Tibial nerve (tissue), 4 donors: ENCODE measurements at regions not wholly inside any gene's neighbourhood (a gene's known extent, or its start where the extent isn't known, plus 50 kb on each side); places are given as distances from the start of the nearest gene placed in this dataset.

Experiments
- DNase-seq, 2 donors: peaks; one replicate each; pipeline ENCODE4 v3.0.0-alpha.2; 2019; ENCODE audit warnings: low spot score in 2 of 2
- H3K27ac ChIP-seq, 4 donors: fragments of 200-600 bp; sonication (generic) in 3 of 4; one replicate each; pipeline ENCODE4 v1.5.1; 2017 to 2019; ENCODE audit warnings: mild to moderate bottlenecking in 1 of 4
- H3K27me3 ChIP-seq, 2 donors: fragments of 200-600 bp; sonication (generic) in 1 of 2; one replicate each; pipeline versions ENCODE4 v1.5.1 to v1.6.0; 2017 to 2019
- H3K36me3 ChIP-seq, 3 donors: fragments of 200-600 bp; sonication (generic); one replicate each; pipeline ENCODE4 v1.5.1; 2018 to 2019
- H3K4me1 ChIP-seq, 4 donors: fragments of 200-600 bp; sonication (generic) in 3 of 4; one replicate each; pipeline ENCODE4 v1.5.1; 2017 to 2019
- H3K4me3 ChIP-seq, 4 donors: fragments of 200-600 bp; sonication (generic) in 3 of 4; one replicate each; pipeline ENCODE4 v1.5.1; 2017 to 2019; ENCODE audit warnings: mild to moderate bottlenecking in 1 of 4, moderate library complexity in 1 of 4
- H3K9me3 ChIP-seq, 4 donors: fragments of 200-600 bp; sonication (generic) in 3 of 4; one replicate each; pipeline ENCODE4 v1.5.1; 2017 to 2019
- EP300 ChIP-seq, 2 donors: sonication (generic); formaldehyde crosslinking; IDR thresholded peaks; one replicate each; pipeline ENCODE4 v1.6.1; 2017; ENCODE audit warnings: antibody characterized with exemption in 2 of 2, mild to moderate bottlenecking in 1 of 2
- POLR2A ChIP-seq, 2 donors: fragments of 450-650 bp; IDR thresholded peaks; one replicate each; pipeline ENCODE4 v1.6.1; 2017; ENCODE audit warnings: antibody characterized with exemption in 2 of 2, mild to moderate bottlenecking in 2 of 2, moderate library complexity in 2 of 2
- WGBS, 2 donors: methylation state at CpG; one replicate each; pipeline ENCODE4 v1.1.5; 2018; 5-methylcytosine and 5-hydroxymethylcytosine counted together
- TF ChIP-seq, protein P1 (sequence below), 5 experiments: fragments of 200-600 bp in 3 of 5; fragments of 450-650 bp in 2 of 5; sonication (generic) in 3 of 5; IDR thresholded peaks; one replicate each; pipeline ENCODE4 v1.5.1; 2016 to 2019; ENCODE audit warnings: antibody characterized with exemption in 5 of 5, mild to moderate bottlenecking in 3 of 5, moderate library complexity in 2 of 5

DNA sequence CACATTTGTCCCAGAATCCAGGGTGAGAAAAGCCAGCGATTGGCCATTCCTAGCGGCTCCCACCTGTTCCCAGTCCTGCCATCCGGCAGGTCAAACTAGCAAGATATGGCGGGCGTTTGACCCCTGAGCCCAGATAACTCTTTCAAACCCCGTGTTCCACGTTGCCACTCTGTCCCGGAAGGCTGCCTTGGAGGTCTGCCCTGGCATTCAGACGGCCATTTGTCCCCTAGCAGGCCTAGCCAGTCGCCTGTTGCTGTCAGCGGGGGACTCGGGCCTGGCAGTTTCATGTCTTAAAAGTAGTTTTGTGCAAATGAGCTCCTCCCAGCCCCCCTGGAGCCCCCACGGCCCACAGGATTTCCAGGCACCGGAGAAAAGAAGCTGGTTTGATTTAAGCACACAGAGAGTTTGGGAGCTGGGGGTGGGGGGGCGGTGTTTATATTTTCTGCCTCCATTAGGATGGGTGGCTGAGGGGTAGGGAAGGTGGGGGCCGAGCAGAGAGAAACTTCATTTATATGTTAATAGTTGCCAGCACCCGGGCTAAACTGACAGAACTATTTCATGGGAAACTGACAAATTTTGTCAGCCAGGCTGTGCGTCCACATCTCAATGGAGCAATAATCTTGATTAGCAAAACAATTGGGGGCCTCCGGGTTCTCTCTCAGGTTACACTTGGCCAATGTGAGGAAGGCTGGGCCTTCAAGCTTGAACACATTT, 240.9 kb upstream of the SALL1 start:
- Histone ChIP-seq H3K36me3 (no peaks in the 10 kb centered on the region), H3K27ac (no peak overlapping the region), H3K9me3 (peaks cover 0 to 15% (median 3%) of the 10 kb centered on the region in 4 donors), H3K27me3 (no peaks in the 10 kb centered on the region), H3K4me1 (no peaks in the 10 kb centered on the region), H3K4me3 (no peak overlapping the region)
- 35 to 40% methylated on average over 19 of the region's 19 CpGs for WGBS, 2 donors
- no peak for TF ChIP-seq POLR2A (IDR thresholded peaks at IDR 0.05)
- TF ChIP-seq, protein P1, sequence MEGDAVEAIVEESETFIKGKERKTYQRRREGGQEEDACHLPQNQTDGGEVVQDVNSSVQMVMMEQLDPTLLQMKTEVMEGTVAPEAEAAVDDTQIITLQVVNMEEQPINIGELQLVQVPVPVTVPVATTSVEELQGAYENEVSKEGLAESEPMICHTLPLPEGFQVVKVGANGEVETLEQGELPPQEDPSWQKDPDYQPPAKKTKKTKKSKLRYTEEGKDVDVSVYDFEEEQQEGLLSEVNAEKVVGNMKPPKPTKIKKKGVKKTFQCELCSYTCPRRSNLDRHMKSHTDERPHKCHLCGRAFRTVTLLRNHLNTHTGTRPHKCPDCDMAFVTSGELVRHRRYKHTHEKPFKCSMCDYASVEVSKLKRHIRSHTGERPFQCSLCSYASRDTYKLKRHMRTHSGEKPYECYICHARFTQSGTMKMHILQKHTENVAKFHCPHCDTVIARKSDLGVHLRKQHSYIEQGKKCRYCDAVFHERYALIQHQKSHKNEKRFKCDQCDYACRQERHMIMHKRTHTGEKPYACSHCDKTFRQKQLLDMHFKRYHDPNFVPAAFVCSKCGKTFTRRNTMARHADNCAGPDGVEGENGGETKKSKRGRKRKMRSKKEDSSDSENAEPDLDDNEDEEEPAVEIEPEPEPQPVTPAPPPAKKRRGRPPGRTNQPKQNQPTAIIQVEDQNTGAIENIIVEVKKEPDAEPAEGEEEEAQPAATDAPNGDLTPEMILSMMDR (IDR thresholded peaks at IDR 0.05): no peak
- no peak for TF ChIP-seq EP300 (IDR thresholded peaks at IDR 0.05)
- DNase-seq: no peak

DNA sequence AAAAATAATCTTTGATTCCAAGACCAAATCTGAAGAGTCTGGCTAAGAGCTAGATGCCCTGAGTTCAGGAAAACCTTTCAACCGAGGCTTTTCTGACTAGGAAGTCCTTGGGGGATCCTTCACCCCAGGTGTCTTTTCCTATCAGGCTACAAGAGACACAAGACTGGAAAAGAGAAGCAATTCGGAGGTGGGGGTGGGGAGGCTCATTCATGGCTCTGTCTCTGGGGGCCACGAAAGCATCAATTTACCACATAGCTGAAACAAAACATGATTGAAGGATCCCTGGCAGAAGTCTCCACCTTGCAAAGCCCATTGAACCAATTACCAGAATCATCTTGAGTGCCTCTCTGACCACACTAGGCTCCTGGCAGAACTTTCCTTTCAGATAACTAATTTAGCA, 239.8 kb upstream of the SALL1 start:
- no peak for DNase-seq
- TF ChIP-seq, protein P1 (IDR thresholded peaks at IDR 0.05): no peak
- TF ChIP-seq EP300 (IDR thresholded peaks at IDR 0.05) (no peak), POLR2A (IDR thresholded peaks at IDR 0.05) (no peak)
- Histone ChIP-seq H3K9me3 (peaks cover 0 to 15% (median 3%) of the 10 kb centered on the region in 4 donors), H3K4me1 (no peaks in the 10 kb centered on the region), H3K27me3 (no peaks in the 10 kb centered on the region), H3K27ac (no peak overlapping the region), H3K4me3 (no peak overlapping the region), H3K36me3 (no peaks in the 10 kb centered on the region)
- WGBS, 2 donors: 49 to 61% methylated on average over 3 of the region's 3 CpGs

DNA sequence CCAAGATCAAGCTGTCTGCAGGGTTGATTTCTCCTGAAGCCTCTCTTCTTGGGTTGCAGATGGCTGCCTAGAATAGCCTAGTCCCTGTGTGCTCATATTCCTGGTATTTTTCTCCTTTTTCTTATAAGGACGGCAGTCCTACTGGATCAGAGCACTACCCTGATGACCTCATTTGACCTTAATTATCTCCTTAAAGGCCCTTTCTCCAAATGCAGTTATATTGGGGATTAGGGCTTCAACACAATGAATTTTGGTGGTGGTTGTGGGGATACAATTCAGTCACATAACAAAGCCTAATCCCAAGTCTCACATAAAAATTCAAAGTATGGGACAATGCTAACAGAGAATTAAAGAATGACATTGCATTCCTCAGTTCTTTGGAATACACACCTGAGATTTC, 238.8 kb upstream of the SALL1 start:
- Histone ChIP-seq H3K9me3 (peaks cover 0 to 15% (median 3%) of the 10 kb centered on the region in 4 donors), H3K27me3 (no peaks in the 10 kb centered on the region), H3K27ac (no peak overlapping the region), H3K36me3 (no peaks in the 10 kb centered on the region), H3K4me1 (no peaks in the 10 kb centered on the region), H3K4me3 (no peak overlapping the region)
- 30 to 38% methylated on average over 1 of the region's 1 CpG for WGBS, 2 donors
- DNase-seq: no peak
- no peak for TF ChIP-seq EP300 (IDR thresholded peaks at IDR 0.05)

DNA sequence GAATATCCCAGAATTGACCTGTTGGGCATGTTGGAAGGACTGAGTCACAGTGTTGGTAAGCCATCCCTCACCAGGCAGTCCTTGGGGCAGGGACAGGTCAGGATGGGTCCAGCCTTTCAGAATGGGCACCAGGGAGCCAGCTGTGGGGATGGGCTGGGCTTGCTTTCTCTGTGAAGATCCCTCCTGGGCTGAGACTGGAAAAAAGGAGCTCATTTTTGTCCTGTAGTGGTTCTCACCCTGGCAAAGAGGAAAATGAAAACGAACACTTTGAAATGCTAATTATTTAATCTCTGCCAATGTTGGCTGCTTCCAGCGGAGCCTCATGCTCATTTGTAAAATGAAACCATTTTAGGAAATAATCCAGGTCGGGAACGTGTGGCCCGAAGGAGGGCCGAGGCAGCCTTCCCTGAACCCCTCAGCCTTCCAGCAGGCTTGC, 237.5 kb upstream of the SALL1 start:
- peaks cover 0 to 15% (median 3%) of the 10 kb centered on the region in 4 donors for H3K9me3 ChIP-seq
- H3K27me3 ChIP-seq: no peaks in the 10 kb centered on the region
- no peaks in the 10 kb centered on the region for H3K4me1 ChIP-seq
- no peaks in the 10 kb centered on the region for H3K36me3 ChIP-seq
- no peak for DNase-seq
- WGBS, 2 donors: 72 to 80% methylated on average over 6 of the region's 6 CpGs
- H3K27ac ChIP-seq: no peak overlapping the region
- no peak overlapping the region for H3K4me3 ChIP-seq
- TF ChIP-seq EP300 (IDR thresholded peaks at IDR 0.05): no peak
- TF ChIP-seq, protein P1 (IDR thresholded peaks at IDR 0.05): no peak
- TF ChIP-seq POLR2A (IDR thresholded peaks at IDR 0.05): no peak

DNA sequence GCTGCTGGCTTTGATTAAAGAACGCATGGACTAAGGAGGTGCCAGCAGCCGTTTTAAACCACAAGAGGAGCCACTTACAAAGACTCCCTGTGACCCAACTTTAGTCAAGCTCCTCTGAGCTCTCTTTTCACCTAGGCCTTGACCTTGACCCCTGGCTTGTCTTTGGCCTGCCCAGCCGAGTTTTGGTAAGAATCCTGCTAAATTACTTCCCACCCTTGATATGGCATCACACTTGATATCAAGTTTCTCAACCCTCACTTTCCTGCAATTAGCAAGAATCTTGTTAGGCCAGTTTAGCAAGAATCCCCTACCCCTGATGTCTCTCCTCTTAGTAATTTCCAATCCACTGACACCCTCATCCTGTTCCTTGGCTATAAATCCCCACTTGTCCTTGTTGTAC, 232.8 kb upstream of the SALL1 start:
- H3K4me3 ChIP-seq: no peak overlapping the region
- H3K9me3 ChIP-seq: peaks cover 0 to 4% (median 0%) of the 10 kb centered on the region in 4 donors
- H3K27ac ChIP-seq: no peak overlapping the region
- H3K36me3 ChIP-seq: no peaks in the 10 kb centered on the region
- TF ChIP-seq POLR2A (IDR thresholded peaks at IDR 0.05) (no peak), EP300 (IDR thresholded peaks at IDR 0.05) (no peak)
- TF ChIP-seq, protein P1 (IDR thresholded peaks at IDR 0.05): no peak
- no peak for DNase-seq
- H3K27me3 ChIP-seq: no peaks in the 10 kb centered on the region
- no peaks in the 10 kb centered on the region for H3K4me1 ChIP-seq
- WGBS, 2 donors: 36 to 49% methylated on average over 3 of the region's 3 CpGs
